Activated gamma-delta T cell treated with Interleukin-2 at 50 U/mL for 16 hours (primary cell): ENCODE measurements at regions not wholly inside any gene's neighbourhood (a gene's known extent, or its start where the extent isn't known, plus 50 kb on each side); places are given as distances from the start of the nearest gene placed in this dataset.

Experiments
- DNase-seq: peaks from one replicate; pipeline ENCODE4 v3.0.0-alpha.2; 2020

- no peak for DNase-seq
Observed at GRCh38 chr3:110732420-110732819, 339.2 kb upstream of the NECTIN3 start.

GRCh38 chr3:110733045-110733444, 338.6 kb upstream of the NECTIN3 start:
- DNase-seq = no peak

GRCh38 chr3:110734524-110734923, 337.1 kb upstream of the NECTIN3 start:
- no peak for DNase-seq

GRCh38 chr3:110736332-110736731, 335.3 kb upstream of the NECTIN3 start:
- no peak for DNase-seq

GRCh38 chr3:110738531-110738930, 333.1 kb upstream of the NECTIN3 start:
- DNase-seq = no peak

GRCh38 chr3:110741891-110742290, 329.7 kb upstream of the NECTIN3 start:
- no peak for DNase-seq

GRCh38 chr3:110743202-110743601, 328.4 kb upstream of the NECTIN3 start:
- DNase-seq = no peak

GRCh38 chr3:110743984-110744383, 327.6 kb upstream of the NECTIN3 start:
- DNase-seq = no peak

GRCh38 chr3:110744723-110745122, 326.9 kb upstream of the NECTIN3 start:
- no peak for DNase-seq

GRCh38 chr3:110749006-110749405, 322.6 kb upstream of the NECTIN3 start:
- no peak for DNase-seq

GRCh38 chr3:110750201-110750600, 321.4 kb upstream of the NECTIN3 start:
- DNase-seq = no peak

- no peak for DNase-seq
Observed at GRCh38 chr3:110752307-110752706, 319.3 kb upstream of the NECTIN3 start.

- no peak for DNase-seq
Observed at GRCh38 chr3:110753516-110753915, 318.1 kb upstream of the NECTIN3 start.

- DNase-seq = no peak
Observed at GRCh38 chr3:110754212-110754916, 317.3 kb upstream of the NECTIN3 start.

- DNase-seq = no peak
Observed at GRCh38 chr3:110755345-110755744, 316.3 kb upstream of the NECTIN3 start.

- DNase-seq = no peak
Observed at GRCh38 chr3:110756705-110757104, 314.9 kb upstream of the NECTIN3 start.

- no peak for DNase-seq
Observed at GRCh38 chr3:110758208-110758607, 313.4 kb upstream of the NECTIN3 start.

- no peak for DNase-seq
Observed at GRCh38 chr3:110767156-110767555, 304.5 kb upstream of the NECTIN3 start.

GRCh38 chr3:110767838-110768237, 303.8 kb upstream of the NECTIN3 start:
- no peak for DNase-seq

- DNase-seq = no peak
Observed at GRCh38 chr3:110773413-110773954, 298.1 kb upstream of the NECTIN3 start.

- DNase-seq = no peak
Observed at GRCh38 chr3:110774496-110775265, 296.9 kb upstream of the NECTIN3 start.

- no peak for DNase-seq
Observed at GRCh38 chr3:110779581-110779980, 292.0 kb upstream of the NECTIN3 start.

GRCh38 chr3:110783541-110783940, 288.1 kb upstream of the NECTIN3 start:
- DNase-seq = no peak

- DNase-seq = no peak
Observed at GRCh38 chr3:110788794-110789193, 282.8 kb upstream of the NECTIN3 start.
